ENCODE measurements at regions not wholly inside any gene's neighbourhood (a gene's known extent, or its start where the extent isn't known, plus 50 kb on each side); places are given as distances from the start of the nearest gene placed in this dataset.
"Not testable (repeated sequence)": the region's sequence is repeated elsewhere in the genome, so short reads cannot be mapped to it uniquely, and the experiment has no call there.

GRCh38 chr1:227482023-227482299 is 81.4 kb upstream of the ZNF678 start:
- no peak overlapping the region for H3K27ac ChIP-seq
- no peak for TF ChIP-seq ZFX (IDR thresholded peaks at IDR 0.05; ENCODE audit: borderline replicate concordance)
- TF ChIP-seq CTCF (IDR thresholded peaks at IDR 0.05) = no peak

- not testable (repeated sequence) for H3K27ac ChIP-seq
Measured at GRCh38 chr1:227474072-227474471, 89.3 kb upstream of the ZNF678 start.

GRCh38 chr1:227472772-227473171 is 90.6 kb upstream of the ZNF678 start:
- TF ChIP-seq ZFX (IDR thresholded peaks at IDR 0.05; ENCODE audit: borderline replicate concordance) (no peak), CTCF (IDR thresholded peaks at IDR 0.05) (no peak)

GRCh38 chr1:227470688-227471087 is 92.7 kb upstream of the ZNF678 start:
- H3K27ac ChIP-seq = no peak overlapping the region
- TF ChIP-seq CTCF (IDR thresholded peaks at IDR 0.05) (no peak), ZFX (IDR thresholded peaks at IDR 0.05; ENCODE audit: borderline replicate concordance) (no peak)

More at GRCh38 chr1:227472772-227473171, 90.6 kb upstream of the ZNF678 start:
- H3K27ac ChIP-seq = no peak overlapping the region

GRCh38 chr1:227469708-227470107 is 93.6 kb upstream of the ZNF678 start:
- TF ChIP-seq ZFX (IDR thresholded peaks at IDR 0.05; ENCODE audit: borderline replicate concordance) (no peak), CTCF (IDR thresholded peaks at IDR 0.05) (no peak)
- H3K27ac ChIP-seq = no peak overlapping the region

GRCh38 chr1:227466039-227466645 is 97.2 kb upstream of the ZNF678 start:
- no peak overlapping the region for H3K27ac ChIP-seq
- no peak for TF ChIP-seq CTCF (IDR thresholded peaks at IDR 0.05)
- TF ChIP-seq ZFX (IDR thresholded peaks at IDR 0.05; ENCODE audit: borderline replicate concordance) = no peak

GRCh38 chr1:227465256-227465655 is 98.1 kb upstream of the ZNF678 start:
- no peak overlapping the region for H3K27ac ChIP-seq
- TF ChIP-seq ZFX (IDR thresholded peaks at IDR 0.05; ENCODE audit: borderline replicate concordance) (no peak), CTCF (IDR thresholded peaks at IDR 0.05) (peak; percentile 34)

GRCh38 chr1:227459977-227460376 is 103.4 kb upstream of the ZNF678 start:
- H3K27ac ChIP-seq = no peak overlapping the region
- no peak for TF ChIP-seq ZFX (IDR thresholded peaks at IDR 0.05; ENCODE audit: borderline replicate concordance)
